Kidney epithelial cell (primary cell): ENCODE measurements at regions not wholly inside any gene's neighbourhood (a gene's known extent, or its start where the extent isn't known, plus 50 kb on each side); places are given as distances from the start of the nearest gene placed in this dataset.

Experiments
- DNase-seq: peaks from one replicate; pipeline ENCODE4 v3.0.0-alpha.2; 2010; ENCODE audit warnings: low read depth
- H3K27me3 ChIP-seq: 2 replicates; pipeline ENCODE4 v1.6.0; 2011; ENCODE audit warnings: low read length; ENCODE audit not compliant: control insufficient read depth, insufficient read depth
- H3K36me3 ChIP-seq: 2 replicates; pipeline ENCODE4 v1.5.1; 2011; ENCODE audit warnings: low read length; ENCODE audit not compliant: control insufficient read depth, insufficient read depth
- H3K4me3 ChIP-seq: 2 replicates; pipeline ENCODE4 v1.5.1; 2011; ENCODE audit warnings: low read depth, mild to moderate bottlenecking, control low read depth, low read length
- TF ChIP-seq, protein P1 (sequence below): IDR thresholded peaks from 2 replicates; pipeline ENCODE4 v1.5.1; 2011; ENCODE audit warnings: mild to moderate bottlenecking, moderate library complexity, low read length, control low read depth, inconsistent platforms; ENCODE audit not compliant: insufficient read depth, poor library complexity, severe bottlenecking

DNA sequence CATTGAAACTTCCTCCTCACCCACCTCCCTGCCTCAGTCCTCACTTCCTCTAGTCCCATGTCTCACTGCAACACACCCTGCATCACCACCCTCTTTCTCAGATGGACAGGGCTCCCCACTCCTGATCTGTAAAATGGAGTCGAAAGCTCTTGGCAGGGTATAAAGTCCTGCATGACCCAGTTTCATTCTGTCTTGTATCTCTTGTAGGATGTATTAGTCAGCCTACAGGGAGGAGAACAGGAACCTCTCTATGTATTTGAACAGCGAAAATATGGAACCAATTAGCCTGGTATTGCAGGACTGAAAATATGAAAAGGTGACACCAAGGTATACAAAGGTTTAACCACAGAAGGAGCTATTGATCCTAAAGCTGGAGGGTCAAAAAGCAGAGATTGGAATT is 156.9 kb upstream of the SNX19 start:
- no peaks in the 10 kb centered on the region for H3K27me3 ChIP-seq
- no peak for DNase-seq
- TF ChIP-seq, protein P1, sequence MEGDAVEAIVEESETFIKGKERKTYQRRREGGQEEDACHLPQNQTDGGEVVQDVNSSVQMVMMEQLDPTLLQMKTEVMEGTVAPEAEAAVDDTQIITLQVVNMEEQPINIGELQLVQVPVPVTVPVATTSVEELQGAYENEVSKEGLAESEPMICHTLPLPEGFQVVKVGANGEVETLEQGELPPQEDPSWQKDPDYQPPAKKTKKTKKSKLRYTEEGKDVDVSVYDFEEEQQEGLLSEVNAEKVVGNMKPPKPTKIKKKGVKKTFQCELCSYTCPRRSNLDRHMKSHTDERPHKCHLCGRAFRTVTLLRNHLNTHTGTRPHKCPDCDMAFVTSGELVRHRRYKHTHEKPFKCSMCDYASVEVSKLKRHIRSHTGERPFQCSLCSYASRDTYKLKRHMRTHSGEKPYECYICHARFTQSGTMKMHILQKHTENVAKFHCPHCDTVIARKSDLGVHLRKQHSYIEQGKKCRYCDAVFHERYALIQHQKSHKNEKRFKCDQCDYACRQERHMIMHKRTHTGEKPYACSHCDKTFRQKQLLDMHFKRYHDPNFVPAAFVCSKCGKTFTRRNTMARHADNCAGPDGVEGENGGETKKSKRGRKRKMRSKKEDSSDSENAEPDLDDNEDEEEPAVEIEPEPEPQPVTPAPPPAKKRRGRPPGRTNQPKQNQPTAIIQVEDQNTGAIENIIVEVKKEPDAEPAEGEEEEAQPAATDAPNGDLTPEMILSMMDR, result no peak

GRCh38 chr11:131074573-131074972 is 158.3 kb upstream of the SNX19 start:
- H3K4me3 ChIP-seq, result no peak overlapping the region
- TF ChIP-seq, protein P1, result no peak
- DNase-seq, result no peak
- no peaks in the 10 kb centered on the region for H3K27me3 ChIP-seq
- no peaks in the 10 kb centered on the region for H3K36me3 ChIP-seq

More for the DNA sequence above, 156.9 kb upstream of the SNX19 start:
- Histone ChIP-seq H3K4me3 (no peak overlapping the region), H3K36me3 (no peaks in the 10 kb centered on the region)

DNA sequence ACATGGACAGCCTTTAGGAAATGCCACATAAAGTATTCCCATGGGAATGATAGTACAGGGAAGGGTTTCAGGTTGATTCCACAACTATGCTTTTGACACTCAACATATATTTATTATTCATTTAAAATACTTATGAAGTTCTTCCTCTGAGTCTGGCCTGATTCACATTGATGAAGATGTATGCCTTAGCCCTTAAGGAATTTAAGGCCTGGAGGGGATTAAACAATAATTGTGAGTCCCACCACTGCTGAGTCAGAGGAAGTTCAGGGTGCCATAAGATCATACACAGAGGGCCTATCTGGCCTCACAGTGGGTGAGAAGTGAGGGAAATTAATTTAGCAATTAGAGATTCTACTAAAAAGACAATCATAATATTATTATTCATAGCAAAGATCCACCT is 161.1 kb upstream of the SNX19 start:
- DNase-seq, result no peak
- TF ChIP-seq, protein P1, result no peak
- Histone ChIP-seq H3K4me3 (no peak overlapping the region), H3K36me3 (no peaks in the 10 kb centered on the region), H3K27me3 (no peaks in the 10 kb centered on the region)

DNA sequence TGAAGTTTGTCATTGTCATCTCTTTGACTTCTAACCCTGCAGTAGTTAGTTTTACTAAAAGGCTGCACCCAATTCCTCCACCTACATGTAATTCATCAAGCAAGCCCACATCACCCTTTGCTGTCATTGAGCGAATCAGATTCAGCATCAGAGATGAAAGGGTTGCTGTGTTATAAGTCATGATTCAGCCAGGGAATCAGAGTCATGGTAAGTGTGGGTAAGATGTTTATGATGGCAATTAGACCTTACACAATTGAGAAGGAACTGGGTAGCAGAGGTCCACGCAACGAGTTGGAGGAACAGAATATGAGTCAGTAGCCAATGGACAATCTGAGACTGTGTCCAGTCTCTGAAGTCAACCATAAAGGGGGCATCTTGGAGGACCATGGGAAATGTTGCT is 162.8 kb upstream of the SNX19 start:
- H3K4me3 ChIP-seq, result no peak overlapping the region
- DNase-seq, result no peak
- H3K27me3 ChIP-seq, result no peaks in the 10 kb centered on the region
- TF ChIP-seq, protein P1, result no peak
- H3K36me3 ChIP-seq, result no peaks in the 10 kb centered on the region

DNA sequence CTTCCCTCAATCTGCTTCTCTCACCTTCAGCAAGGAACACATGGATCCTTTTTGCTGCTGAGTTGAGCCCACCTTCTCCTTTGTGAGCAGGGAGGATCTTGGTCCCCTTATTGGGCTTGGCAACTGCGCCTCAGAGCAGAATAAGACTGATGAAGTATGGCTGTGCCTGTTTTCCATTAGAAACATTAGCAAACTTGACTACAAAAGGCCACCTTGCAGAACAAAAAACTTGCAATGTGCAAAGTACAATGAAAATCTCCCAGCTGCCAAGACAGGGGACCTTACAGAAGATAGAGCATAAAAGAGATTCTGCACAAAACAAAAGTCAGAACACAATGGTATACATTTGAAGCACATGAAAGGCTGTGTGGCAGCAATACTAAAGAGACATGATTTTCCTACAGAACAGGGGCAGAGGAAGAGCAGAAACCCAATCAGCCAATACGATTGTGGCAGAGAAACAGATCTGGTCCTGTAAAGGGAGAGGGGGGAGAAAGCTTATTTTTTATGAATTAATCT is 173.5 kb upstream of the SNX19 start:
- Histone ChIP-seq H3K27me3 (no peaks in the 10 kb centered on the region), H3K36me3 (no peaks in the 10 kb centered on the region), H3K4me3 (no peak overlapping the region)
- TF ChIP-seq, protein P1, result no peak
- no peak for DNase-seq

DNA sequence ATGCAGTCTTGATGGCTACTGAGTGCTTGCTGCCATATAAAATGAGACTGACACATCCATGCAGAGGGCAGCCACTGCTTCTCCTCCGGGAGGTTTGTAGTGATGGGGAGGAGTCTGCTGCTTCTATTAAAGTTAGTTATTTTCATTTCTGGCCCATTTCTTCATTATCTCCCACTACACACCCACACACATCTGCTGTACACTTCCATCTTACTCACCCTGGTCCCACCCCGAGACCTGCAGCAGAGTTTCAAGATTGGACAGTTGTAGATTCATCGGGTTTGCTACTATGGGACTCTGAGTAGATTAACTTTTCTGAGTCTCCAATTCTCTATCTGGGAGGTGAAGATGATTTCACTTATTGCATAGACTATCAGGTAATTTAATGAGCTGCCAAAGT is 176.2 kb upstream of the SNX19 start:
- H3K27me3 ChIP-seq, result no peaks in the 10 kb centered on the region
- H3K36me3 ChIP-seq, result no peaks in the 10 kb centered on the region
- H3K4me3 ChIP-seq, result no peak overlapping the region
- TF ChIP-seq, protein P1, result no peak
- DNase-seq, result no peak
